OCI-M1 (cell line): ENCODE measurements at regions not wholly inside any gene's neighbourhood (a gene's known extent, or its start where the extent isn't known, plus 50 kb on each side); places are given as distances from the start of the nearest gene placed in this dataset.
"Not testable (repeated sequence)": the region's sequence is repeated elsewhere in the genome, so short reads cannot be mapped to it uniquely, and the experiment has no call there.

ENCODE experiments used
- DNase-seq: peaks from one replicate; lab custom pipeline; 2025; lab: John Stamatoyannopoulos, UW

DNA sequence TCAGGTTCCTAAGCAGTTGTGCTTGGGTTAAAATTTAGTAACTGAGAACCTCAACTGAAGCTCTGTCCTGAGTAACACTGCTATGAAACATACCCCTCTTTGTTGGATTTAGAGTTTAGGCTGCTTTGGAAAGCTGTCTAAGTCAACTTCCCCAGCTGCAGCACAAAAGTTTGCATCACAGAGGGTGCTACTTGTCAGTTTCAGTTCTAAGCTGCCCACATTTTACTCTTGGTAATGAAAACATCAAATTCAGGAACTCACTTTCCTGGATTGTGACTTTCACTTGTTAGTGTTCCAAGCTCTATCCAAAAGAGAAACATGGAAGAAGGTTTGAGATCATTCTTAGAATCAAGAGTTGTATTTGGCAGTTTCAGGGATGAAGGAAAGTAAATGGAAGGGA, 191.7 kb upstream of the NFIA start:
- DNase-seq = peak; percentile 41

GRCh38 chr1:60889709-60890108, 192.7 kb upstream of the NFIA start:
- DNase-seq = no peak

- no peak for DNase-seq
These were observed 194.2 kb upstream of the NFIA start for GRCh38 chr1:60888126-60888525.

- DNase-seq = peak; percentile 16
These were observed 195.5 kb upstream of the NFIA start for GRCh38 chr1:60886793-60887331.

- DNase-seq = no peak
These were observed 196.3 kb upstream of the NFIA start for GRCh38 chr1:60886090-60886489.

DNA sequence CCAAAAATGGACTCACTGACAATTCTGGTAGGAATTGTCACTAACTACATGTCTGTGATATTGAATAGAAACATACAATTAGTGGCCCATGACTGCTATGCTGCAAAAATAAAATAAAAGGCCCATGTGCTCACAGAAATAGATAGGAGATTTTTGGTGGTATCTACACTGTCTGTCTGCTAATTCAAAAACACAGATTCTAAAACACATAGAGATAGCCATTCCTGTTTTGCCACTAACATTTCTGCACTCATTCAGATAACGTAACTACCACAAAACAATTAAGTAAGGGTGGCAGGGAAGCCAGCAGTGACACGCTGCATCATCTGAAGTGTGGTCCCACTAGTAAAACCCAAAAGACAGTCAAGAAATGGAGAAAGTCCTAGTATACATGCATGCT, 202.2 kb upstream of the NFIA start:
- DNase-seq = peak; percentile 6

DNA sequence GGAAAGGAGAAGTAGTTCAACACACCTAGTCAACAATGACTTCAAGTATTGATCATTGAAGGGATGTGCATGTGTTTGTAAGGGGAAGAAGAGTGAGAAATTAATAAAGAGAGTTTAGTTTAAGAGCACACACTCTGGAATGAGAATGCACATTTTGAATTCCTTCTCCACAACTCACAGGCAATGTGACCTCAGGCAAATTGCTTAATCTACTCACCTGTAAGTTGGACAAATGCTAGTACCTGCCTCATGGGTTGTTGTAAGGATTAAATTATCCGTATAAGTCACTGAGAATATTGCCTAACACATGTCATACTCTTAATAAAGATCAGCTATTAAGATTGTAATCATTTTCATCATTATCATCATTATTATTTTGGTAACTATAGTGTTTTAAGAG, 204.0 kb upstream of the NFIA start:
- no peak for DNase-seq

- no peak for DNase-seq
These were observed 205.0 kb upstream of the NFIA start for GRCh38 chr1:60877376-60877775.

DNA sequence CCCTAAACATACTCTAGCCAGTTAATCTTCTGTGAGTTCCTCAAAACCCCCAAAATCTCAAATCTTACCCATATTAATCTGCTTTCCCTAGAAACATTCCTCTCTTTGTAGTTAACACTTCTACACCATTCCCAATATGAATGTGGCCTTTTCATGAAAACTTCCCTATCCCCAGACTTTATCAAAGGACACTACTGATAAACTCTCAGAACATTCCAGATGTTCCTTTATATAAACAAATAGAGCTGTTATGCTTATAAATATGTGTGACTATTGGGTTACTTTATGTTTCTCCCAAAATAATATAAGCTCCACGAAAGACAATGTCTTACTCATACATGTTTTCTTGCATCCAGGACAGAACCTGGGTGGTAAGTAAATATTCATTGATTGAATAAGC, 205.4 kb upstream of the NFIA start:
- no peak for DNase-seq

GRCh38 chr1:60875138-60875537, 207.2 kb upstream of the NFIA start:
- DNase-seq = no peak

DNA sequence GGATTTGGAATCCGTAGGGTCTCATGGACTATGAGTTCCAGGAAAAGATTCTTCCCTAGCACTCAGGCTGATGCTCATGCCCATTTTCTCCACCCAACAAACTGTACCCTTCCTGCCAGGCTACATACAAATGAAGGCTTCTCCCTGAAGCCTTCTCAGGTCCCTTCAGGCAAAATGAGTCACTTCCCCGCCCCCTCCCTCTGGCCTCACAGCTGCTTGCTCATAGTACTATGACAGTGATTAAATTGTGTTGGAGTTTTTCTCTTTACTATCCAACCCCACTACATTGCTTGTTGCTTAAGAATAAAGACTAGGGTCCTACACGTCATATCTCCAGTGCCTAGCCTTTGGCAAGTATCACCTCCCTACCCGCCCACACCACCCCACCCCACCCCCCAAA, 207.6 kb upstream of the NFIA start:
- DNase-seq = peak; percentile 38

GRCh38 chr1:60873396-60873795, 209.0 kb upstream of the NFIA start:
- DNase-seq = not testable (repeated sequence)

- DNase-seq = no peak
These were observed 209.8 kb upstream of the NFIA start for GRCh38 chr1:60872426-60873054.

DNA sequence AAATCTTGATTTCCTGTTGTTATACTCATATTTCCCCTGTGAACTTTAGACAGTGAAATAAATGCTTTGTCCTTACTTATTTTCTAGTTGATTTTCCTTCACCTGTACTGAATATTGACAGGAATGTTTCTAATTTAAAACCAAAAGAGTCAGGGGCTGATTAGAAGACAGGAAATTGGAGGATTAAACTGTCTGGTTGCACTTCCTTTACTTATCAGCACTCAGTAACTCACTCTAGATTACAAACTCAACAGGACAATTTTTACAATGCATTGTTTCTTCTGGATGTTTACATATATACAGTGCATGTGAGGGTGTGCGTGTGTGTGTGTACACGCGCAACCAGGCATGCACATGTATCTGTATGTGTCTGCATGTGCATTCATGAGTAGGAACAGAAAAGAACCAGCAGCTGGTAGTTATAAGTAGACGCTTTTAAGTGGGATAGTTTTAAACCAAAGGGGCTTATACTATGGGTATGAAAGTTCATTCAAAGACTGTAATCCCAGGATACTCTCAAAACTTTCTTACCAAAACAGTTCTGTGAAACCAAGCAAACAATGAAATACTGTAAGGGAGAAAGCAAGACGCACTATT, 212.0 kb upstream of the NFIA start:
- no peak for DNase-seq

- no peak for DNase-seq
These were observed 213.3 kb upstream of the NFIA start for GRCh38 chr1:60868901-60869663.

- no peak for DNase-seq
These were observed 214.6 kb upstream of the NFIA start for GRCh38 chr1:60867782-60868181.

GRCh38 chr1:60866917-60867531, 215.3 kb upstream of the NFIA start:
- DNase-seq = peak; percentile 17

DNA sequence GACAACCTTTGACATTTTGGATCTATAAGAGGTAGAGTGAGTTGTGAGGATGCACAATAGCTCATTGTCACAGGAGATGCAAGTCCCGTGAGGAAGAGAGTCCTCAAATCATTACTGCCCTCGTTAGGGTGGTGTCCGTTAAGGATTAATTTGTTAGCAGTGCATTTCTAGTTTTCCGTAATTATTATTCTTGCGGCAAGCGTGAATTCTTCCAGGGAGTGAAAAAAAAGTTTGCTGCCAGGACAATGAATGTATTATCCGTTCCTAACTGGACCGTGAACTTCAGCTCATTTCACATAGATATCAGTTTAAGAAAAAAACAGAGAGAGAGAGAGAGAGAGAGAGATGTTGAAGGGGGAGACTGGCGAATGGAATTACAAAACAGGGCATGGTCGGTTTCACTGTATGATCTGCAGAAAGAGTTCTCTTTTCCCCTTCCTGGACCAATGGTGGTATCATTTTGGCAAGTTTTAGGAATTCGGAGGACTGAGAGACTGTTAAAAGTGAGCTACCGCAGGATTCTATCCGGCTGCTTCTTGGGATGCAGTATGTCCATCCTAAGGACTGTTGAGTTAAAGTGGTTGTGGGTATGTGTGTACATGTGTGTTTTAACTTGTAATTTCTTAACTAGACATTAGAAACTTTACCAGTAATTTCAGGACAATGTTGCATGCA, 216.0 kb upstream of the NFIA start:
- DNase-seq = no peak

DNA sequence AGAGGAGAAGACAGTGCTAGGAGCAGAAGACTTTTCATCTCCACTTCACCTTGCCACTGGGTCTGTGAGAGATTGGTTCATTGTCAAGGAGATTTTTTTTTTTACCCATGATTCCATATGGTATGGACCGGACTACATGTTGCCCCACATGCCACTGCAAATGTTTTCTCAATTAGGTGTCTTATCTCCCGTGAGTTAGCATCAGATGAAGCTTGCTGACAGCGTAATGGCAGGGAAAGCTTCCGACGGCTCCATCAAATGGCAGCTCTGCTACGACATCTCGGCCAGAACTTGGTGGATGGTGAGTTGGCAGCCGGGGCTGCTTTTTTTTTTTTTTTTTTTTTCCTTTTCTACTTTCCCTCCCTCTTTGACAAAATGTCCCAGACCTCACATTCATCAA, 217.2 kb upstream of the NFIA start:
- DNase-seq = no peak

GRCh38 chr1:60864722-60865121, 217.6 kb upstream of the NFIA start:
- DNase-seq = no peak

- no peak for DNase-seq
These were observed 219.2 kb upstream of the NFIA start for GRCh38 chr1:60863131-60863530.

- DNase-seq = no peak
These were observed 220.3 kb upstream of the NFIA start for GRCh38 chr1:60861961-60862567.
